GM12878 (cell line): ENCODE measurements at regions not wholly inside any gene's neighbourhood (a gene's known extent, or its start where the extent isn't known, plus 50 kb on each side); places are given as distances from the start of the nearest gene placed in this dataset.
A peak's percentile ranks its signal among the peaks of the same experiment; 100 is the strongest.

ENCODE experiments used
- ATAC-seq: fragments of 200-7000 bp; cut with Tn5 transposase; 3 replicates; pipeline ENCODE4 v1.9.1; 2020; ENCODE audit warnings: mild to moderate bottlenecking, moderate library complexity
- BruUV-seq: library from RNA; stranded (reverse); fragments of 400-500 nt; replicated peaks from 2 replicates; lab custom pipeline; 2021; lab: Mats Ljungman, UMichigan
- CTCF ChIA-PET: fragments of 300-600 bp; sonication (Branson Sonifier 250); formaldehyde crosslinking; extraction: SDS; loops from one replicate; lab custom pipeline; 2021; ENCODE audit warnings: inconsistent platforms; lab: Yijun Ruan, JAX
- POLR2A ChIA-PET: fragments of 350-600 bp; formaldehyde crosslinking; extraction: SDS; loops from one replicate; lab custom pipeline; 2021; ENCODE audit warnings: inconsistent platforms; lab: Charles Lee
- RAD21 ChIA-PET: fragments of 300-600 bp; sonication (Branson Sonifier 250); formaldehyde crosslinking; loops from one replicate; lab custom pipeline; 2023; ENCODE audit warnings: antibody characterized with exemption; ENCODE audit not compliant: unreplicated experiment; lab: Charles Lee
- SMC1A ChIA-PET: fragments of 300-600 bp; sonication (Branson Sonifier 250); formaldehyde crosslinking; loops from one replicate; lab custom pipeline; 2023; ENCODE audit not compliant: unreplicated experiment, uncharacterized antibody; lab: Charles Lee
- DNase-seq: peaks from one replicate; pipeline ENCODE4 v3.0.0-alpha.2; 2011; ENCODE audit warnings: low read depth, low spot score
- FAIRE-seq: peaks from 3 replicates; lab custom pipeline; 2011; peaks lifted over from hg19 to GRCh38; lab: Jason Lieb, UNC
- H2AFZ ChIP-seq: 2 replicates; pipeline ENCODE4 v1.6.0; 2011; ENCODE audit warnings: low read depth, low read length, control low read depth; ENCODE audit not compliant: control insufficient read depth
- H3K27ac ChIP-seq: 2 replicates; pipeline ENCODE4 v1.5.1; 2011; ENCODE audit warnings: control low read depth; ENCODE audit not compliant: control insufficient read depth, insufficient read depth
- H3K27me3 ChIP-seq, 2 experiments: replicated peaks in 1 of 2; 2 replicates each; pipeline versions ENCODE4 v1.6.0 to v1.6.1; 2011; ENCODE audit warnings: low read length in 1 of 2; ENCODE audit not compliant: control insufficient read depth in 2 of 2, insufficient read depth in 2 of 2
- H3K36me3 ChIP-seq, 2 experiments: 2 replicates each; pipeline ENCODE4 v1.5.1; 2011; ENCODE audit warnings: low read length in 1 of 2; ENCODE audit not compliant: control insufficient read depth in 2 of 2, insufficient read depth in 2 of 2
- H3K4me1 ChIP-seq: 2 replicates; pipeline ENCODE4 v1.6.1; 2011; ENCODE audit warnings: mild to moderate bottlenecking, low read length, moderate library complexity, mixed read lengths; ENCODE audit not compliant: control insufficient read depth, insufficient read depth
- H3K4me2 ChIP-seq: 2 replicates; pipeline ENCODE4 v1.6.0; 2011; ENCODE audit warnings: control low read depth; ENCODE audit not compliant: control insufficient read depth, insufficient read depth
- H3K4me3 ChIP-seq: fragments of 200-600 bp; sonication (generic); 2 replicates; pipeline ENCODE4 v1.5.1; 2016
- H3K79me2 ChIP-seq: 2 replicates; pipeline ENCODE4 v1.6.0; 2011; ENCODE audit warnings: low read length; ENCODE audit not compliant: control insufficient read depth, insufficient read depth
- H3K9ac ChIP-seq: 2 replicates; pipeline ENCODE4 v1.8.0; 2011; ENCODE audit warnings: low read length, control low read depth, mixed read lengths; ENCODE audit not compliant: control insufficient read depth, insufficient read depth
- H3K9me3 ChIP-seq: replicated peaks from 3 replicates; pipeline ENCODE4 v1.5.1; 2011; ENCODE audit warnings: mild to moderate bottlenecking, low read length; ENCODE audit not compliant: control insufficient read depth, insufficient read depth
- H4K20me1 ChIP-seq: 2 replicates; pipeline ENCODE4 v1.6.0; 2011; ENCODE audit not compliant: control insufficient read depth, insufficient read depth
- ATF7 ChIP-seq: fragments of 450-650 bp; IDR thresholded peaks from 2 replicates; pipeline ENCODE4 v1.6.1; 2016; ENCODE audit warnings: low read depth, mild to moderate bottlenecking
- BHLHE40 ChIP-seq, 2 experiments: fragments of 450-650 bp in 1 of 2; IDR thresholded peaks; 2 replicates each; pipeline ENCODE4 v1.6.1; 2011 to 2017; ENCODE audit warnings: low read depth in 2 of 2, borderline replicate concordance in 1 of 2, improper control_type of control experiment in 1 of 2, low read length in 1 of 2, mild to moderate bottlenecking in 1 of 2
- CREB1 ChIP-seq: IDR thresholded peaks from 2 replicates; pipeline ENCODE4 v1.6.1; 2012; ENCODE audit warnings: low read depth, mild to moderate bottlenecking, inconsistent platforms
- CTCF ChIP-seq, 3 experiments: IDR thresholded peaks in 2 of 3; conservative IDR thresholded peaks in 1 of 3; 2 replicates each; pipeline ENCODE4 v1.5.1; 2011; ENCODE audit warnings: low read depth in 3 of 3, low read length in 3 of 3, mild to moderate bottlenecking in 3 of 3, control low read depth in 2 of 3, moderate library complexity in 2 of 3, inconsistent platforms in 1 of 3, mixed read lengths in 1 of 3; ENCODE audit not compliant: control insufficient read depth in 2 of 3, insufficient read depth in 1 of 3; ENCODE audit errors: extremely low read depth in 1 of 3
- ETV6 ChIP-seq, 2 experiments: fragments of 450-650 bp in 1 of 2; IDR thresholded peaks in 1 of 2; conservative IDR thresholded peaks in 1 of 2; 2 replicates each; pipeline ENCODE4 v1.6.1; 2014; ENCODE audit warnings: antibody characterized with exemption in 1 of 2, borderline replicate concordance in 1 of 2, low read depth in 1 of 2, mild to moderate bottlenecking in 1 of 2, moderate library complexity in 1 of 2
- FOXM1 ChIP-seq: IDR thresholded peaks from 2 replicates; pipeline ENCODE4 v1.6.1; 2012; ENCODE audit warnings: low read depth, mild to moderate bottlenecking, inconsistent platforms, low read length, moderate library complexity
- IKZF1 ChIP-seq: fragments of 450-650 bp; conservative IDR thresholded peaks from 2 replicates; pipeline ENCODE4 v1.6.1; 2017; ENCODE audit warnings: antibody characterized with exemption, mild to moderate bottlenecking
- MTA2 ChIP-seq: fragments of 450-650 bp; IDR thresholded peaks from 2 replicates; pipeline ENCODE4 v1.6.1; 2016; ENCODE audit warnings: low read depth, mild to moderate bottlenecking, moderate library complexity
- NFIC ChIP-seq: IDR thresholded peaks from 2 replicates; pipeline ENCODE4 v1.6.1; 2012; ENCODE audit warnings: low read depth, mild to moderate bottlenecking, inconsistent platforms, low read length, moderate library complexity
- NR2C1 ChIP-seq: fragments of 450-650 bp; IDR thresholded peaks from 2 replicates; pipeline ENCODE4 v1.6.1; 2017; ENCODE audit warnings: antibody characterized with exemption, mild to moderate bottlenecking, moderate library complexity
- NR2F1 ChIP-seq: fragments of 450-650 bp; conservative IDR thresholded peaks from 2 replicates; pipeline ENCODE4 v1.6.1; 2017; ENCODE audit warnings: mild to moderate bottlenecking
- PKNOX1 ChIP-seq: fragments of 450-650 bp; IDR thresholded peaks from 2 replicates; pipeline ENCODE4 v1.6.1; 2016; ENCODE audit warnings: mild to moderate bottlenecking
- POLR2AphosphoS2 ChIP-seq: IDR thresholded peaks from 2 replicates; pipeline ENCODE4 v1.6.1; 2011; ENCODE audit warnings: low read depth, mild to moderate bottlenecking, low read length, improper control_type of control experiment, moderate library complexity
- RELB ChIP-seq: fragments of 450-650 bp; IDR thresholded peaks from 2 replicates; pipeline ENCODE4 v1.6.1; 2017; ENCODE audit warnings: low read depth, mild to moderate bottlenecking, moderate library complexity
- RFX5 ChIP-seq: IDR thresholded peaks from 2 replicates; pipeline ENCODE4 v1.6.1; 2011; ENCODE audit warnings: low read depth, low read length, improper control_type of control experiment
- SREBF2 ChIP-seq: IDR thresholded peaks from 2 replicates; pipeline ENCODE4 v1.6.1; 2012; ENCODE audit warnings: mild to moderate bottlenecking, low read length
- SUPT20H ChIP-seq: IDR thresholded peaks from 2 replicates; pipeline ENCODE4 v1.6.1; 2011; ENCODE audit warnings: low read depth, mild to moderate bottlenecking, low read length, moderate library complexity, borderline replicate concordance; ENCODE audit not compliant: control insufficient read depth
- TARDBP ChIP-seq: IDR thresholded peaks from 2 replicates; pipeline ENCODE4 v1.6.1; 2016; ENCODE audit warnings: borderline replicate concordance
- WRNIP1 ChIP-seq: IDR thresholded peaks from 2 replicates; pipeline ENCODE4 v1.6.1; 2011; ENCODE audit warnings: low read depth, low read length, improper control_type of control experiment, borderline replicate concordance
- ZNF217 ChIP-seq: fragments of 450-650 bp; IDR thresholded peaks from 2 replicates; pipeline ENCODE4 v1.6.1; 2017; ENCODE audit warnings: antibody characterized with exemption, mild to moderate bottlenecking
- WGBS: methylation state at CpG from one replicate; pipeline ENCODE4 v1.1.6; 2016; ENCODE audit warnings: low lambda C conversion rate; ENCODE audit not compliant: insufficient replicate concordance, insufficient coverage; ENCODE audit errors: missing lambda C conversion rate; 5-methylcytosine and 5-hydroxymethylcytosine counted together
- in situ Hi-C: fragments of 300-500 bp; cut with MboI; formaldehyde crosslinking; loops from 9 replicates; pipeline ENCODE4 v1.14.3; 2018; ENCODE audit warnings: mixed read lengths
- intact Hi-C: fragments of 100-400 bp; cut with micrococcal nuclease; formaldehyde crosslinking; loops from one replicate; pipeline ENCODE4 v1.14.2; 2022; ENCODE audit not compliant: unreplicated experiment

DNA sequence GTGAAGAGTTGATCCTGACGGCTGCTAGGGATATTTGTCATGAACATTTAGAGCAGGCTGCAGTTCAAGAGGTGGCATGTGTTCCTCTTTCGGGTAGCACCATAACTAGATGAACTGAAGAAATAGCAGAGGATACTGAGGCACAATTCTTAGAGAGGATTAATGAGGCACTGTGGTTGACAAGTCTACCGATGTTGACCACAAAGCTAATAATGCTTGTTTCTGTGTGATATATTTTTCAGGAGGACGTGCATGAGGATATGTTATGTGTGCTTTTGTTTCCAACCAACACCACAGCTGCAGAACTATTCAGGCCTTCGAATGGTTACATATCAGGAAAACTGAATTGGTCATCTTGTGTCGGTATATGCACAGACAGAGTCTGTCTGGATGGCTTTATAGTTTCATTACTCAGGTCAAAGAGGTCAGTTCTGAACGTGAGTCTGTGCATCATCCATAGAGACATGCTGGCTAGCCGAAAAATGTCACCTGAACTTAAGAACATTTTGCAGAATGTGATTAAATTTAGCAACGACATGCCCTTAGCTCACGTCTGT, 210.1 kb upstream of the IRS2 start (continued):
- peak in 1 of 2 experiments; percentile 73; a peak in 1 of 4 replicates for TF ChIP-seq BHLHE40 (IDR thresholded peaks at IDR 0.05; ENCODE audit: borderline replicate concordance in 1 of 2, low read depth in 2 of 2, low read length in 1 of 2)
- no peak for TF ChIP-seq WRNIP1
- TF ChIP-seq ATF7, result peak; percentile 40; the same call in 1 of the 2 replicates
- no peak for TF ChIP-seq TARDBP
- TF ChIP-seq MTA2, result peak; percentile 96
- TF ChIP-seq RELB, result 0 out of 2 replicates have a peak, but pooled peaks have one; percentile 25
- TF ChIP-seq NR2F1, result peak; percentile 83
- TF ChIP-seq RFX5, result no peak
- TF ChIP-seq SREBF2, result no peak

DNA sequence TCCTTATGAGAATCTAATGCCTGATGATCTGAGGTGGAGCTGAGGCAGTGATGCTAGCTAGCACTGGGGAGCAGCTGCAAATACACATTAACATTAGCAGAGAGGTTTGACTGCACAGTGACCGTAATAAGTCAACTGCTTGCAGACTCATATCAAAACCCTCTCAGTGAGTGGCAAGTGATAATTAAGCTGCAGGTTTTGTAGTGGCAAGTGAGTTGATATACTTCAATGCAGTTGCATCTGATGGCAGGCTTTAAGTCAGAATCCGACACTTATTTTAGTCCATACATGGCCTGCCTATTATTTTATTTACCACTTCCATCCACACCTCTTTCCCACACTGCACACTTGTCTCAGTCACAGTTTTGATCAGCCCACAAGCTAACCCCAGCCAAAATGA, 209.2 kb upstream of the IRS2 start:
- no peaks in the 10 kb centered on the region for H4K20me1 ChIP-seq
- intact Hi-C loops, result no loop called here
- no peaks in the 10 kb centered on the region for H3K27me3 ChIP-seq
- no peak for FAIRE-seq
- no peak overlapping the region for H3K4me3 ChIP-seq
- no peaks in the 10 kb centered on the region for H3K4me1 ChIP-seq
- H2AFZ ChIP-seq, result no peak overlapping the region
- SMC1A ChIA-PET, result interaction anchor here (1.3 kb wide), 1 partner anchor 28 kb away, joined by 5 read pairs; no protein-coding TSS in a partner anchor
- RAD21 ChIA-PET, result interaction anchor here (1.3 kb wide), 1 partner anchor 111 kb away, joined by 4 read pairs; no protein-coding TSS in a partner anchor
- no peaks in the 10 kb centered on the region for H3K36me3 ChIP-seq
- 30% methylated on average over 2 of the region's 2 CpGs for WGBS
- H3K9me3 ChIP-seq, result no peaks in the 10 kb centered on the region
- CTCF ChIA-PET, result no interaction called here
- H3K9ac ChIP-seq, result no peak overlapping the region
- no peak for DNase-seq
- H3K4me2 ChIP-seq, result no peak overlapping the region
- H3K79me2 ChIP-seq, result no peaks in the 10 kb centered on the region
- in situ Hi-C loops, result no loop called here
- ATAC-seq, result peak; percentile 54
- H3K27ac ChIP-seq, result no peak overlapping the region
- POLR2A ChIA-PET, result no interaction called here
- BruUV-seq, result no TSS peak
- TF ChIP-seq IKZF1, result no peak
- no peak for TF ChIP-seq FOXM1
- no peak for TF ChIP-seq SUPT20H
- TF ChIP-seq CTCF (IDR thresholded peaks at IDR 0.05 in 2 of 3, conservative IDR thresholded peaks at IDR 0.05 in 1 of 3; ENCODE audit: control insufficient read depth in 2 of 3, extremely low read depth in 1 of 3, insufficient read depth in 1 of 3, low read depth in 3 of 3, low read length in 3 of 3), result no peak
- TF ChIP-seq PKNOX1, result peak; percentile 64
- TF ChIP-seq NR2C1, result no peak
- TF ChIP-seq ETV6 (conservative IDR thresholded peaks at IDR 0.05 in 1 of 2, IDR thresholded peaks at IDR 0.05 in 1 of 2; ENCODE audit: borderline replicate concordance in 1 of 2, low read depth in 1 of 2), result no peak
- no peak for TF ChIP-seq POLR2AphosphoS2
- TF ChIP-seq WRNIP1, result no peak
- TF ChIP-seq ZNF217, result no peak
- TF ChIP-seq CREB1, result no peak
- no peak for TF ChIP-seq NFIC
